Chondrocyte (in vitro differentiated cells): ENCODE measurements at regions not wholly inside any gene's neighbourhood (a gene's known extent, or its start where the extent isn't known, plus 50 kb on each side); places are given as distances from the start of the nearest gene placed in this dataset.

Experiments
- DNase-seq: peaks from one replicate; pipeline ENCODE4 v3.0.0; 2021; ENCODE audit warnings: mixed read lengths, low spot score
- H3K27ac Mint-ChIP-seq: one replicate; pipeline ENCODE4 v1.8.0; 2021; ENCODE audit warnings: mild to moderate bottlenecking, moderate library complexity, mixed read lengths; ENCODE audit not compliant: unreplicated experiment
- H3K27me3 Mint-ChIP-seq: 2 replicates; pipeline ENCODE4 v1.8.0; 2021; ENCODE audit warnings: low read depth, mixed read lengths
- H3K36me3 Mint-ChIP-seq: 2 replicates; pipeline ENCODE4 v1.8.0; 2021; ENCODE audit warnings: low read depth, mixed read lengths
- H3K4me1 Mint-ChIP-seq: 2 replicates; pipeline ENCODE4 v1.8.0; 2021; ENCODE audit warnings: low read depth, mild to moderate bottlenecking, mixed read lengths
- H3K4me3 Mint-ChIP-seq: one replicate; pipeline ENCODE4 v1.8.0; 2021; ENCODE audit warnings: mild to moderate bottlenecking, moderate library complexity, mixed read lengths; ENCODE audit not compliant: unreplicated experiment
- H3K9me3 Mint-ChIP-seq: 2 replicates; pipeline ENCODE4 v1.8.0; 2021; ENCODE audit warnings: low read depth, mixed read lengths
- TF ChIP-seq, protein P1 (sequence below): fragments of 200-600 bp; sonication (generic); IDR thresholded peaks from 2 replicates; pipeline ENCODE4 v1.5.0; 2021; ENCODE audit warnings: antibody characterized with exemption, mild to moderate bottlenecking, moderate library complexity

GRCh38 chr1:177793900-177794299 lies 176.0 kb downstream of the SEC16B start:
- H3K27ac Mint-ChIP-seq, result no peak overlapping the region
- TF ChIP-seq, protein P1, sequence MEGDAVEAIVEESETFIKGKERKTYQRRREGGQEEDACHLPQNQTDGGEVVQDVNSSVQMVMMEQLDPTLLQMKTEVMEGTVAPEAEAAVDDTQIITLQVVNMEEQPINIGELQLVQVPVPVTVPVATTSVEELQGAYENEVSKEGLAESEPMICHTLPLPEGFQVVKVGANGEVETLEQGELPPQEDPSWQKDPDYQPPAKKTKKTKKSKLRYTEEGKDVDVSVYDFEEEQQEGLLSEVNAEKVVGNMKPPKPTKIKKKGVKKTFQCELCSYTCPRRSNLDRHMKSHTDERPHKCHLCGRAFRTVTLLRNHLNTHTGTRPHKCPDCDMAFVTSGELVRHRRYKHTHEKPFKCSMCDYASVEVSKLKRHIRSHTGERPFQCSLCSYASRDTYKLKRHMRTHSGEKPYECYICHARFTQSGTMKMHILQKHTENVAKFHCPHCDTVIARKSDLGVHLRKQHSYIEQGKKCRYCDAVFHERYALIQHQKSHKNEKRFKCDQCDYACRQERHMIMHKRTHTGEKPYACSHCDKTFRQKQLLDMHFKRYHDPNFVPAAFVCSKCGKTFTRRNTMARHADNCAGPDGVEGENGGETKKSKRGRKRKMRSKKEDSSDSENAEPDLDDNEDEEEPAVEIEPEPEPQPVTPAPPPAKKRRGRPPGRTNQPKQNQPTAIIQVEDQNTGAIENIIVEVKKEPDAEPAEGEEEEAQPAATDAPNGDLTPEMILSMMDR, result no peak
- H3K4me3 Mint-ChIP-seq, result no peak overlapping the region

GRCh38 chr1:177790566-177790965 lies 179.3 kb downstream of the SEC16B start:
- H3K27ac Mint-ChIP-seq, result no peak overlapping the region
- no peaks in the 10 kb centered on the region for H3K4me1 Mint-ChIP-seq

More at GRCh38 chr1:177793900-177794299, 176.0 kb downstream of the SEC16B start:
- no peak for DNase-seq
- Mint-ChIP-seq H3K27me3 (peaks cover 13% of the 10 kb centered on the region), H3K9me3 (no peaks in the 10 kb centered on the region), H3K4me1 (no peaks in the 10 kb centered on the region), H3K36me3 (no peaks in the 10 kb centered on the region)

GRCh38 chr1:177789956-177790355 lies 179.9 kb downstream of the SEC16B start:
- H3K4me3 Mint-ChIP-seq, result no peak overlapping the region
- TF ChIP-seq, protein P1, result no peak
- H3K4me1 Mint-ChIP-seq, result no peaks in the 10 kb centered on the region
- DNase-seq, result no peak
- no peaks in the 10 kb centered on the region for H3K36me3 Mint-ChIP-seq
- H3K9me3 Mint-ChIP-seq, result no peaks in the 10 kb centered on the region
- no peak overlapping the region for H3K27ac Mint-ChIP-seq
- no peaks in the 10 kb centered on the region for H3K27me3 Mint-ChIP-seq

More at GRCh38 chr1:177790566-177790965, 179.3 kb downstream of the SEC16B start:
- Mint-ChIP-seq H3K27me3 (no peaks in the 10 kb centered on the region), H3K9me3 (no peaks in the 10 kb centered on the region), H3K36me3 (no peaks in the 10 kb centered on the region), H3K4me3 (no peak overlapping the region)
- DNase-seq, result no peak
- TF ChIP-seq, protein P1, result no peak

DNA sequence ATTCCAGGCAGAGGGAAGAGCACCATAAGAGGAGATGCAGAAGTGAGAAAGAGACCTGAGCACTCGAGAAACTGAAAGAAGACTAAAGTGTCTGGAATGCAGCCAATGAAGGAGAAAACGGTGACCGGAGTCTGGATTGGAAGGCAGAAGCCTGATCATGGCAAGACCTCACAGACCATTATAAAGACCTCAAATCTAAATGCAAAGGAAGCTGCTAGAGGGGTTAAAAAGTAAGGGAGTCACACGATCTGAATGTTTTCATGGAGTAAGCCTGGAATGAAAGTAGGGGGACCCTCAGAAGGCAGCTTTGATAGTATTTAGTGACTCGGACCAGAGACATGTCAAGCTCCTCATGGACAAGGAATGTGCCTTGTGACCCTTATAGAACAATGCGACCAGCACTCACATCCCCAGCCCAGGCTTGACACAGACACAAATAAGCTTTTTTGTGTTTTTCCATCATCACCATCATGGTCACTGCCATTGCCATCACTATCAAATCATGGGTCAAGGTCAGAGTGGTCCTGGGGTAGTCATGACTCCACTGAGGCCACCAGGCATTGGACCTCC lies 183.6 kb downstream of the SEC16B start:
- H3K9me3 Mint-ChIP-seq, result no peaks in the 10 kb centered on the region
- TF ChIP-seq, protein P1, result no peak
- no peak overlapping the region for H3K27ac Mint-ChIP-seq
- no peaks in the 10 kb centered on the region for H3K36me3 Mint-ChIP-seq
- peaks cover 8% of the 10 kb centered on the region for H3K27me3 Mint-ChIP-seq
- DNase-seq, result no peak
- H3K4me3 Mint-ChIP-seq, result no peak overlapping the region
- no peaks in the 10 kb centered on the region for H3K4me1 Mint-ChIP-seq

DNA sequence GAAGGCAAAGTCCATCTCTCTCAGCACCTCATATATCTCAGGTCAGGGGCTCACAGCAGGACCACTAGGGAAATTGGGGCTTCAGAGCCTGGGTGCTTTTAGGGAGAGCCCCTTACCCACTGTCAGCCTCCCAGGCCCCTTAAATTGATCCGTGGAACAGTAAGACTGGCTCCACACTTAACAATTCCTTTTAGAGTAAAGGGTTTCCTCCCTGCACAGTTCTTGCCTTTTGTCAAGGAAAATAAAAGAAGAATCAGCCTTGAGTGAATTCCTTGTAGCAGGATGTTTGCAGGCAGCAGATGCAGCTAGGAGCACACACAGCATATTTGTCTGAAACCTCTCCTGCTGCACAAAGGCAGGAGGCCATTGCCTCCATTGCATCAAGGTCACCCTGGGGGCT lies 184.9 kb downstream of the SEC16B start:
- no peaks in the 10 kb centered on the region for H3K36me3 Mint-ChIP-seq
- peaks cover 20% of the 10 kb centered on the region for H3K27me3 Mint-ChIP-seq
- no peak for DNase-seq
- H3K4me1 Mint-ChIP-seq, result no peaks in the 10 kb centered on the region
- H3K9me3 Mint-ChIP-seq, result no peaks in the 10 kb centered on the region
- TF ChIP-seq, protein P1, result no peak
- no peak overlapping the region for H3K4me3 Mint-ChIP-seq
- H3K27ac Mint-ChIP-seq, result no peak overlapping the region
